HFFc6 (cell line): ENCODE measurements at regions not wholly inside any gene's neighbourhood (a gene's known extent, or its start where the extent isn't known, plus 50 kb on each side); places are given as distances from the start of the nearest gene placed in this dataset.
A peak's percentile ranks its signal among the peaks of the same experiment; 100 is the strongest.

ENCODE experiments used
- DNase-seq: peaks from one replicate; pipeline ENCODE4 v3.0.0-alpha.2; 2018
- H3K27ac Mint-ChIP-seq: 2 replicates; pipeline ENCODE4 v1.8.0; 2020; ENCODE audit warnings: mild to moderate bottlenecking, mixed read lengths
- H3K27me3 Mint-ChIP-seq: 2 replicates; pipeline ENCODE4 v1.8.0; 2021; ENCODE audit warnings: mild to moderate bottlenecking, moderate library complexity, mixed read lengths; ENCODE audit not compliant: insufficient read depth
- H3K36me3 Mint-ChIP-seq: 2 replicates; pipeline ENCODE4 v1.8.0; 2021; ENCODE audit warnings: low read depth, mixed read lengths
- H3K4me1 Mint-ChIP-seq: 2 replicates; pipeline ENCODE4 v1.8.0; 2020; ENCODE audit warnings: low read depth, mixed read lengths
- H3K4me3 Mint-ChIP-seq: 2 replicates; pipeline ENCODE4 v1.8.0; 2020; ENCODE audit warnings: mild to moderate bottlenecking, moderate library complexity, mixed read lengths
- H3K9me3 Mint-ChIP-seq: 2 replicates; pipeline ENCODE4 v1.8.0; 2020; ENCODE audit warnings: mild to moderate bottlenecking, mixed read lengths
- TF ChIP-seq, protein P1 (sequence below): fragments of 200-600 bp; sonication (generic); IDR thresholded peaks from 2 replicates; pipeline ENCODE4 v1.5.0; 2021; ENCODE audit warnings: antibody characterized with exemption, mild to moderate bottlenecking

DNA sequence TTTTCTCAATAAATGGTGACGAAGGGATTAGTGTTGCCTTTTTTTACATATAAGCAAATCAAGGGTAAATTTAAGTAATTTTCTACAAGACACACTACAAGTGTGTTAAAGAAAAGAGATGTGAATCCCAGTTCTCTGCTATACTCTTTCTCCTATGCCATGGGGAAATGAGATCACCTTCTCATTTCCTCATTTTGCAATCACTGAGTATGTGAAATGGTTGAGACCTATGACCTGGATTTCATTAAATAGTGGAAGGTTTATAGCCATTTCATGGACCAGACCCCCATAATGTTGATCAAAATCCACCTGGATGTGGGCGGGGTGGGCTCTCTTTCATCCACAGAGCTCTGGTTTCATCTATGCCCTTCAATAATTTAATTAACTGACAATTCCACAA, 66.9 kb upstream of the SLIT3 start:
- H3K27me3 Mint-ChIP-seq: peaks cover 8% of the 10 kb centered on the region
- H3K36me3 Mint-ChIP-seq: no peaks in the 10 kb centered on the region
- TF ChIP-seq, protein P1, sequence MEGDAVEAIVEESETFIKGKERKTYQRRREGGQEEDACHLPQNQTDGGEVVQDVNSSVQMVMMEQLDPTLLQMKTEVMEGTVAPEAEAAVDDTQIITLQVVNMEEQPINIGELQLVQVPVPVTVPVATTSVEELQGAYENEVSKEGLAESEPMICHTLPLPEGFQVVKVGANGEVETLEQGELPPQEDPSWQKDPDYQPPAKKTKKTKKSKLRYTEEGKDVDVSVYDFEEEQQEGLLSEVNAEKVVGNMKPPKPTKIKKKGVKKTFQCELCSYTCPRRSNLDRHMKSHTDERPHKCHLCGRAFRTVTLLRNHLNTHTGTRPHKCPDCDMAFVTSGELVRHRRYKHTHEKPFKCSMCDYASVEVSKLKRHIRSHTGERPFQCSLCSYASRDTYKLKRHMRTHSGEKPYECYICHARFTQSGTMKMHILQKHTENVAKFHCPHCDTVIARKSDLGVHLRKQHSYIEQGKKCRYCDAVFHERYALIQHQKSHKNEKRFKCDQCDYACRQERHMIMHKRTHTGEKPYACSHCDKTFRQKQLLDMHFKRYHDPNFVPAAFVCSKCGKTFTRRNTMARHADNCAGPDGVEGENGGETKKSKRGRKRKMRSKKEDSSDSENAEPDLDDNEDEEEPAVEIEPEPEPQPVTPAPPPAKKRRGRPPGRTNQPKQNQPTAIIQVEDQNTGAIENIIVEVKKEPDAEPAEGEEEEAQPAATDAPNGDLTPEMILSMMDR: no peak
- DNase-seq: no peak
- no peak overlapping the region for H3K27ac Mint-ChIP-seq
- H3K9me3 Mint-ChIP-seq: no peaks in the 10 kb centered on the region
- H3K4me3 Mint-ChIP-seq: no peak overlapping the region
- peaks cover 18% of the 10 kb centered on the region; the same call in 1 of the 2 replicates for H3K4me1 Mint-ChIP-seq

GRCh38 chr5:169357291-169357690, 56.4 kb upstream of the SLIT3 start:
- no peak overlapping the region for H3K4me3 Mint-ChIP-seq
- no peak overlapping the region for H3K27ac Mint-ChIP-seq
- H3K9me3 Mint-ChIP-seq: no peaks in the 10 kb centered on the region
- TF ChIP-seq, protein P1: no peak
- H3K27me3 Mint-ChIP-seq: no peaks in the 10 kb centered on the region; the same call in 1 of the 2 replicates
- H3K36me3 Mint-ChIP-seq: no peaks in the 10 kb centered on the region
- peaks cover 39% of the 10 kb centered on the region for H3K4me1 Mint-ChIP-seq
- no peak for DNase-seq

GRCh38 chr5:169356811-169357210, 55.9 kb upstream of the SLIT3 start:
- H3K36me3 Mint-ChIP-seq: no peaks in the 10 kb centered on the region
- no peaks in the 10 kb centered on the region; the same call in 1 of the 2 replicates for H3K27me3 Mint-ChIP-seq
- TF ChIP-seq, protein P1: no peak
- peaks cover 43% of the 10 kb centered on the region for H3K4me1 Mint-ChIP-seq
- no peak overlapping the region for H3K4me3 Mint-ChIP-seq
- H3K27ac Mint-ChIP-seq: no peak overlapping the region
- DNase-seq: no peak
- H3K9me3 Mint-ChIP-seq: no peaks in the 10 kb centered on the region

DNA sequence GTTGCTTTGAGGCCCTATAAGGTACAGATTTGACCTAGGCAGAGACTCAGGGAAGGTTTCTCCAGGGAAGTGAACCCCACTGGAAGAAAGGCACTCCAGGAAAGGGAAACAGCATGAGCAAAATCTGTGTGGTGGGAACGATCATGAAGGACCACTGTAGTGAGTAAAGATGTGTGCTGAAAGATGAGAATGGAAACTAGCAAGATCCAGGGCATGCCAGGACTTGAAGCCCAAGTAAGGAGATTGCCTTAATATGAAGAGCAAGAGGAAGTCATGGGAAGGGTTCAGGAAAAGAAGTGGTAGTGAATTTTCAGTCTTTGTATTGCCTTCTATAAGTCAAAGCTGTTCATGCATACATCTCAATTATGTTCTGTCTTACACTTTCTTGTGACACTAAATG, 55.2 kb upstream of the SLIT3 start:
- H3K27me3 Mint-ChIP-seq: no peaks in the 10 kb centered on the region; the same call in 1 of the 2 replicates
- no peaks in the 10 kb centered on the region for H3K9me3 Mint-ChIP-seq
- H3K4me3 Mint-ChIP-seq: no peak overlapping the region
- DNase-seq: no peak
- no peak overlapping the region for H3K27ac Mint-ChIP-seq
- H3K4me1 Mint-ChIP-seq: peaks cover 49% of the 10 kb centered on the region
- TF ChIP-seq, protein P1: no peak
- H3K36me3 Mint-ChIP-seq: no peaks in the 10 kb centered on the region

DNA sequence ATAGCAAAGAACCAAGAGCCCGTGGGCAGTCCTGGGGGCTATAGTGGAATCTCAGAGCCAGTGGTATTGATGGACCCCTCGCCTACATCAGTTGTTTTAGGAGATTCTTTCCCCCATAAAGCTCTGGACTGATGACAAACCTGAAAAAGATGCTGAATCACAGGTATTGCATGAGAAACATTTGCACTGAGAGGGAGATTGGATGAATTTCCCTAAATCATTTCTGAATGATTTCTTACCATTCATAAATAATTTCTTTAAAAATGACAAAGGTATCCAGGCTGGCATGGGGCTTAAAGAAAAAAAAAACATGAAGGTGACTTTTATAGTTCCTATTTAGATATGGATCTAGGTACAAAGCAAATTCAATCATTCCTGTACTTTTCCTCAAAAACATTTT, 54.0 kb upstream of the SLIT3 start:
- no peak for DNase-seq
- TF ChIP-seq, protein P1: no peak
- peaks cover 62% of the 10 kb centered on the region for H3K4me1 Mint-ChIP-seq
- peak overlapping the region; percentile 11; the same call in 1 of the 2 replicates for H3K4me3 Mint-ChIP-seq
- no peaks in the 10 kb centered on the region; the same call in 1 of the 2 replicates for H3K27me3 Mint-ChIP-seq
- H3K36me3 Mint-ChIP-seq: no peaks in the 10 kb centered on the region
- H3K27ac Mint-ChIP-seq: peak overlapping the region; percentile 47; the same call in 1 of the 2 replicates
- H3K9me3 Mint-ChIP-seq: no peaks in the 10 kb centered on the region

GRCh38 chr5:169354263-169354662, 53.3 kb upstream of the SLIT3 start:
- H3K36me3 Mint-ChIP-seq: no peaks in the 10 kb centered on the region
- peak; percentile 24 for DNase-seq
- peaks cover 65% of the 10 kb centered on the region for H3K4me1 Mint-ChIP-seq
- no peaks in the 10 kb centered on the region; the same call in 1 of the 2 replicates for H3K27me3 Mint-ChIP-seq
- TF ChIP-seq, protein P1: no peak
- peak overlapping the region; percentile 47 for H3K27ac Mint-ChIP-seq
- no peaks in the 10 kb centered on the region for H3K9me3 Mint-ChIP-seq
- peak overlapping the region; percentile 11; the same call in 1 of the 2 replicates for H3K4me3 Mint-ChIP-seq
